OCI-LY1 (cell line): ENCODE measurements at regions not wholly inside any gene's neighbourhood (a gene's known extent, or its start where the extent isn't known, plus 50 kb on each side); places are given as distances from the start of the nearest gene placed in this dataset.

Experiments used
- CTCF ChIP-seq: fragments of 200-600 bp; sonication (generic), shearing (Covaris generic); IDR thresholded peaks from 2 replicates; pipeline ENCODE4 v1.5.1; 2017; ENCODE audit warnings: mild to moderate bottlenecking, antibody characterized with exemption, low read length, moderate library complexity, mixed read lengths
- EZH2 ChIP-seq: fragments of 200-600 bp; sonication (generic), shearing (Covaris generic); IDR thresholded peaks from 2 replicates; pipeline ENCODE4 v1.8.0; 2017; ENCODE audit warnings: borderline replicate concordance, mixed run types, mild to moderate bottlenecking, antibody characterized with exemption, low read length, moderate library complexity, mixed read lengths

- TF ChIP-seq CTCF (no peak), EZH2 (no peak)
Observed at GRCh38 chr2:217075268-217076057, 215.6 kb upstream of the TNP1 start.
